ENCODE measurements at regions not wholly inside any gene's neighbourhood (a gene's known extent, or its start where the extent isn't known, plus 50 kb on each side); places are given as distances from the start of the nearest gene placed in this dataset.

GRCh38 chr11:70732023-70732880 is 333.9 kb downstream of the CTTN start:
- Histone ChIP-seq H3K9ac (no peak overlapping the region), H3K4me1 (peaks cover 15% of the 10 kb centered on the region), H3K27me3 (no peaks in the 10 kb centered on the region), H3K27ac (no peak overlapping the region), H3K4me2 (no peak overlapping the region), H3K36me3 (no peaks in the 10 kb centered on the region), H3F3A (ENCODE audit: low read depth) (no peaks in the 10 kb centered on the region), H4K20me1 (ENCODE audit: low read depth) (no peaks in the 10 kb centered on the region), H3K9me3 (ENCODE audit: low read depth) (no peaks in the 10 kb centered on the region), H3K4me3 (no peak overlapping the region), H3K79me2 (ENCODE audit: low read depth) (no peaks in the 10 kb centered on the region), H2AFZ (replicated peaks) (no peak overlapping the region)
- H3K4me3 Mint-ChIP-seq = no peak overlapping the region
- peaks cover 30% of the 10 kb centered on the region for H3K4me1 Mint-ChIP-seq
- no peaks in the 10 kb centered on the region for H3K36me3 Mint-ChIP-seq
- TF ChIP-seq CTCF (IDR thresholded peaks at IDR 0.05) (no peak), EZH2phosphoT487 (IDR thresholded peaks at IDR 0.05) (no peak), EZH2 (IDR thresholded peaks at IDR 0.05) (no peak)
- no peak for DNase-seq (ENCODE audit: low spot score)
- H3K9me3 Mint-ChIP-seq = peaks cover 2% of the 10 kb centered on the region
- H3K27me3 Mint-ChIP-seq (ENCODE audit: insufficient read depth, low read depth) = peaks cover 10% of the 10 kb centered on the region
- peak overlapping the region; percentile 27 for H3K27ac Mint-ChIP-seq

GRCh38 chr11:70732881-70733196 is 334.5 kb downstream of the CTTN start:
- Histone ChIP-seq H3K27me3 (no peaks in the 10 kb centered on the region), H3K9ac (no peak overlapping the region), H3K9me3 (ENCODE audit: low read depth) (no peaks in the 10 kb centered on the region), H3K4me3 (no peak overlapping the region), H3K4me1 (peaks cover 12% of the 10 kb centered on the region), H2AFZ (replicated peaks) (no peak overlapping the region), H3K27ac (no peak overlapping the region), H4K20me1 (ENCODE audit: low read depth) (no peaks in the 10 kb centered on the region), H3K4me2 (no peak overlapping the region), H3K79me2 (ENCODE audit: low read depth) (no peaks in the 10 kb centered on the region), H3K36me3 (no peaks in the 10 kb centered on the region), H3F3A (ENCODE audit: low read depth) (no peaks in the 10 kb centered on the region)
- no peak for DNase-seq (ENCODE audit: low spot score)
- Mint-ChIP-seq H3K4me3 (no peak overlapping the region), H3K4me1 (peaks cover 26% of the 10 kb centered on the region), H3K9me3 (peaks cover 2% of the 10 kb centered on the region), H3K36me3 (no peaks in the 10 kb centered on the region), H3K27me3 (ENCODE audit: insufficient read depth, low read depth) (peaks cover 12% of the 10 kb centered on the region), H3K27ac (peak overlapping the region; percentile 2)
- no peak for TF ChIP-seq CTCF (IDR thresholded peaks at IDR 0.05)
- no peak for TF ChIP-seq EZH2 (IDR thresholded peaks at IDR 0.05)

- TF ChIP-seq EZH2phosphoT487 (IDR thresholded peaks at IDR 0.05) = no peak
- no peak for TF ChIP-seq CTCF (IDR thresholded peaks at IDR 0.05)
- TF ChIP-seq EZH2 (IDR thresholded peaks at IDR 0.05) = no peak
- Mint-ChIP-seq H3K4me1 (peaks cover 19% of the 10 kb centered on the region), H3K27ac (peak overlapping the region; percentile 2), H3K4me3 (no peak overlapping the region), H3K9me3 (peaks cover 2% of the 10 kb centered on the region), H3K27me3 (ENCODE audit: insufficient read depth, low read depth) (peaks cover 12% of the 10 kb centered on the region), H3K36me3 (no peaks in the 10 kb centered on the region)
- Histone ChIP-seq H3K27me3 (no peaks in the 10 kb centered on the region), H2AFZ (replicated peaks) (no peak overlapping the region), H3K27ac (no peak overlapping the region), H3F3A (ENCODE audit: low read depth) (no peaks in the 10 kb centered on the region), H3K9ac (no peak overlapping the region), H3K36me3 (no peaks in the 10 kb centered on the region), H3K9me3 (ENCODE audit: low read depth) (no peaks in the 10 kb centered on the region), H4K20me1 (ENCODE audit: low read depth) (no peaks in the 10 kb centered on the region), H3K4me2 (no peak overlapping the region), H3K79me2 (ENCODE audit: low read depth) (no peaks in the 10 kb centered on the region), H3K4me3 (no peak overlapping the region), H3K4me1 (peaks cover 5% of the 10 kb centered on the region)
- no peak for DNase-seq (ENCODE audit: low spot score)
Observed at GRCh38 chr11:70733327-70734325, 335.3 kb downstream of the CTTN start.

Measured in neural progenitor cell (in vitro differentiated cells).